Transverse colon (tissue), 3 donors: ENCODE measurements at regions not wholly inside any gene's neighbourhood (a gene's known extent, or its start where the extent isn't known, plus 50 kb on each side); places are given as distances from the start of the nearest gene placed in this dataset.

Source experiments
- CTCF ChIP-seq, 5 experiments: fragments of 200-600 bp in 3 of 5; fragments of 450-650 bp in 2 of 5; sonication (generic) in 3 of 5; IDR thresholded peaks; 1 replicate in 2 of 5; 2 replicates in 3 of 5; pipeline ENCODE4 v1.5.1; 2016 to 2017; ENCODE audit warnings: antibody characterized with exemption in 5 of 5, inconsistent platforms in 3 of 5, mild to moderate bottlenecking in 2 of 5, moderate library complexity in 1 of 5
- EP300 ChIP-seq: sonication (generic); formaldehyde crosslinking; IDR thresholded peaks from one replicate; pipeline ENCODE4 v1.6.1; 2017; ENCODE audit warnings: antibody characterized with exemption, low read depth

- TF ChIP-seq CTCF (IDR thresholded peaks at IDR 0.05): no peak
- TF ChIP-seq EP300: no peak
These were observed 126.8 kb upstream of the NECTIN3 start for GRCh38 chr3:110944782-110945181.
